Chondrocyte (in vitro differentiated cells): ENCODE measurements at regions not wholly inside any gene's neighbourhood (a gene's known extent, or its start where the extent isn't known, plus 50 kb on each side); places are given as distances from the start of the nearest gene placed in this dataset.

Source experiments
- DNase-seq: peaks from one replicate; pipeline ENCODE4 v3.0.0; 2021; ENCODE audit warnings: mixed read lengths, low spot score
- H3K27ac Mint-ChIP-seq: one replicate; pipeline ENCODE4 v1.8.0; 2021; ENCODE audit warnings: mild to moderate bottlenecking, moderate library complexity, mixed read lengths; ENCODE audit not compliant: unreplicated experiment
- H3K27me3 Mint-ChIP-seq: 2 replicates; pipeline ENCODE4 v1.8.0; 2021; ENCODE audit warnings: low read depth, mixed read lengths
- H3K36me3 Mint-ChIP-seq: 2 replicates; pipeline ENCODE4 v1.8.0; 2021; ENCODE audit warnings: low read depth, mixed read lengths
- H3K4me1 Mint-ChIP-seq: 2 replicates; pipeline ENCODE4 v1.8.0; 2021; ENCODE audit warnings: low read depth, mild to moderate bottlenecking, mixed read lengths
- H3K4me3 Mint-ChIP-seq: one replicate; pipeline ENCODE4 v1.8.0; 2021; ENCODE audit warnings: mild to moderate bottlenecking, moderate library complexity, mixed read lengths; ENCODE audit not compliant: unreplicated experiment
- H3K9me3 Mint-ChIP-seq: 2 replicates; pipeline ENCODE4 v1.8.0; 2021; ENCODE audit warnings: low read depth, mixed read lengths
- TF ChIP-seq, protein P1 (sequence below): fragments of 200-600 bp; sonication (generic); IDR thresholded peaks from 2 replicates; pipeline ENCODE4 v1.5.0; 2021; ENCODE audit warnings: antibody characterized with exemption, mild to moderate bottlenecking, moderate library complexity

DNA sequence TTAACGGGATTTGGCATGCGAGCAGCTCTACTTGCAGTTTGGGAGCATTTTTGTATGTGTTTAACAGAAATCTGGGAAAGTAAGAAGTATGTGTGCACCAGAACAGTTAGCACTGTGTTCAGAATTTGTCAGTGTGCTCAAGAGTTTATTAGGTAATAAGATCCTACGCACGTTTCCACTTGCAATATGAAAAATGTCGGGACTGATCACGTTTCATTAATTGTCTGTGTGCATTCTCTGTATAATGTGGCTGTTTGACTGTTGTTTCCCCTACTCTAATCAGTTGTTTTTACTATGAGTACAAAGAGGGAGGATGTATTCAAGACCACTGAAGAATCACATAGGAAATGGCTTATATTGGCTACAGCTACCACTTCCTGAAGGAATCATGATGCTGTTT lies 349.7 kb upstream of the POU3F2 start:
- Mint-ChIP-seq H3K4me1 (no peaks in the 10 kb centered on the region), H3K9me3 (peaks cover 9% of the 10 kb centered on the region), H3K36me3 (no peaks in the 10 kb centered on the region), H3K4me3 (no peak overlapping the region), H3K27ac (no peak overlapping the region), H3K27me3 (peaks cover 4% of the 10 kb centered on the region)
- no peak for DNase-seq
- TF ChIP-seq, protein P1, sequence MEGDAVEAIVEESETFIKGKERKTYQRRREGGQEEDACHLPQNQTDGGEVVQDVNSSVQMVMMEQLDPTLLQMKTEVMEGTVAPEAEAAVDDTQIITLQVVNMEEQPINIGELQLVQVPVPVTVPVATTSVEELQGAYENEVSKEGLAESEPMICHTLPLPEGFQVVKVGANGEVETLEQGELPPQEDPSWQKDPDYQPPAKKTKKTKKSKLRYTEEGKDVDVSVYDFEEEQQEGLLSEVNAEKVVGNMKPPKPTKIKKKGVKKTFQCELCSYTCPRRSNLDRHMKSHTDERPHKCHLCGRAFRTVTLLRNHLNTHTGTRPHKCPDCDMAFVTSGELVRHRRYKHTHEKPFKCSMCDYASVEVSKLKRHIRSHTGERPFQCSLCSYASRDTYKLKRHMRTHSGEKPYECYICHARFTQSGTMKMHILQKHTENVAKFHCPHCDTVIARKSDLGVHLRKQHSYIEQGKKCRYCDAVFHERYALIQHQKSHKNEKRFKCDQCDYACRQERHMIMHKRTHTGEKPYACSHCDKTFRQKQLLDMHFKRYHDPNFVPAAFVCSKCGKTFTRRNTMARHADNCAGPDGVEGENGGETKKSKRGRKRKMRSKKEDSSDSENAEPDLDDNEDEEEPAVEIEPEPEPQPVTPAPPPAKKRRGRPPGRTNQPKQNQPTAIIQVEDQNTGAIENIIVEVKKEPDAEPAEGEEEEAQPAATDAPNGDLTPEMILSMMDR = no peak

DNA sequence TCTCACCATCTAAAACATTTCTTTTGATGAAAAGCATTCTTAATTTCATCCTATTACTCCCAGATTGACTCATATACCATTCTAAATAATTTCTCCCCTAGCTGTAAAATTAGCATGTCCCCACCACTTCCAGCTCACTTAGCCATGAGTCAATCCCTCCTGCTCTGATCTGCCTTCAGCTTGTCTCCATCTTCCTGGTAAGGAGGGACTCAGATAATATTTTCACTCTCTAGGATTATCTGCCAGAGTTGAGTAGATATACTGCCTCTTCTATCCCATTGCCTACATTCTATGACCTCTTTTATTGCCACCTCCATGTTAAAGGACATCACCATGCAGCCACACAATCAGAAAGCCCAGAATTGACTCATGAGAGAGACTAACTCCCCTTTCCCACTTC lies 348.8 kb upstream of the POU3F2 start:
- TF ChIP-seq, protein P1 = no peak
- Mint-ChIP-seq H3K4me3 (no peak overlapping the region), H3K27me3 (peaks cover 4% of the 10 kb centered on the region), H3K9me3 (no peaks in the 10 kb centered on the region), H3K36me3 (no peaks in the 10 kb centered on the region), H3K27ac (no peak overlapping the region), H3K4me1 (no peaks in the 10 kb centered on the region)
- DNase-seq = no peak

DNA sequence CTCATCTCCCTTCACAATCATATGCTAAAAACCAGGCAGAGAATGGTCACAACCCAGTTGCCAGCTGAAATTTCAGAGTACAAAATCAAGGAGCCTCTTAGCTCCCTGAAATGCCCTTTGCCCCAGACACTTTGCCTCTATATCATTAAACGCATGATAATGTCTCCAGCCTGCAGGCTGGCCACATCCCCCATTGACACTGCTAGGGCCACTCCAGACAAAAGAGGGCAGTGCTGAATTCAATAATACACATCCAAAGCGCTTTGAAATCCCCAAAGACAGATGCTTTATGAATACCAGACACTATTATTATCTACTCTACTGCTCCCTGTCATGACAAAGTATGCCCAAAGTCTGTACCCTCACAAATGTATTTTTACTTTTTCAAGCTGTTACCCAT lies 348.3 kb upstream of the POU3F2 start:
- Mint-ChIP-seq H3K36me3 (no peaks in the 10 kb centered on the region), H3K9me3 (no peaks in the 10 kb centered on the region), H3K4me3 (no peak overlapping the region), H3K27ac (no peak overlapping the region), H3K4me1 (no peaks in the 10 kb centered on the region), H3K27me3 (peaks cover 4% of the 10 kb centered on the region)
- TF ChIP-seq, protein P1 = no peak
- DNase-seq = no peak

DNA sequence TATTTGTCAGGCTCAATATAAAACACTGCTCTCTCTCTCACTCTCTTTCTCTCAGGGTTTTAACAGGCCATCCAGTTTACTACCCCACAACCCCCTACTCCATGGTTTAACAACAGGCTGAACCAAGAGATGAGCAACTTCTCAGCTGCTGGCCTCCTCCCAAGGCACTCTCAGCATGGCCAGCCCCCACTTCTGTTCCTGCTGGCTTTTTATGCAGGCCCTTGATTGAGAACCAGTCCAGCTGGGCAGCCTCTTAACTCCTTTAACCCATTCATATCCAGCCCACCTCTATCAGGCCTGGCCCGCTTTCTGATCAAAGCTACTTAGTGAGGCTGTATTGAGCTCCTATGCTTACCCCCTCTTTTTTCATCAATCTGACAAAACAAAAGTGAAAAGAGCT lies 346.8 kb upstream of the POU3F2 start:
- Mint-ChIP-seq H3K4me1 (no peaks in the 10 kb centered on the region), H3K27me3 (peaks cover 4% of the 10 kb centered on the region), H3K4me3 (no peak overlapping the region), H3K36me3 (no peaks in the 10 kb centered on the region), H3K27ac (no peak overlapping the region), H3K9me3 (no peaks in the 10 kb centered on the region)
- DNase-seq = no peak
- TF ChIP-seq, protein P1 = no peak

DNA sequence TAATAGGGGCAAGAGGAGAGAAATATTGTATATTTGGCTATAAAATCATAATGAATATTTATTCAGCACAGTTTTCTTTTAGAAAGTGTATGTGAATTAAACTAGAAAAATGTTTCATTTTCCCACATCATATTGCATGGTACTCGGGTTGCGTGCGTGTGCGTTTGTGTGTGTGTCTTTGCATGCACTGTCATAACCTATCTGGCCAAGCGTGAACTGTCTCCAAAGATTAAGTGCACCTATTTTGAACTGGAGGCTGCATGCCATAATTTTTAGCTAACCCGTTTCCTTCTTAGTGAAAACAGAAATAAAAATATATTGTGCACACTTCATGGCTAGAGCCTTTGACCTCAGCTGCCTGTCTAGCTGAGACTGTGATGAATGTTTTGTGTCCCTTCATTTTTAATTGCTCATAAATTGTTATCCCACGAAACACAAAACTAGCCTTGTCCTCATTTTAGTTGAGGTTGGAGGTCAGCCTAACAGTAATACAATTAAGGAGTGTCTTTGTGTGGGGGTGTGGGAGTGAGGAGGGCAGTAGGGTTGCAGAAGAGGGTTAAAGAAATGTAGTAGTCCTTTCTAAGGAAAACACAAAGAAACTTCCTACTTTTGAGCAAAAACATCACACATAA lies 336.1 kb upstream of the POU3F2 start:
- Mint-ChIP-seq H3K36me3 (no peaks in the 10 kb centered on the region), H3K4me1 (no peaks in the 10 kb centered on the region), H3K4me3 (no peak overlapping the region), H3K27me3 (no peaks in the 10 kb centered on the region), H3K27ac (no peak overlapping the region), H3K9me3 (no peaks in the 10 kb centered on the region)
- TF ChIP-seq, protein P1 = no peak
- DNase-seq = no peak
